IMR-90 (cell line): ENCODE measurements at regions not wholly inside any gene's neighbourhood (a gene's known extent, or its start where the extent isn't known, plus 50 kb on each side); places are given as distances from the start of the nearest gene placed in this dataset.
"Not testable (repeated sequence)": the region's sequence is repeated elsewhere in the genome, so short reads cannot be mapped to it uniquely, and the experiment has no call there.

ENCODE experiments used
- ATAC-seq: fragments of 200-7000 bp; cut with Tn5 transposase; 2 replicates; pipeline ENCODE4 v1.9.1; 2020; ENCODE audit warnings: low read depth, mild to moderate bottlenecking, moderate library complexity
- BruUV-seq: library from RNA; stranded (reverse); fragments of 400-500 nt; replicated peaks from 2 replicates; lab custom pipeline; 2021; lab: Mats Ljungman, UMichigan
- CTCF ChIA-PET: fragments of 300-600 bp; formaldehyde crosslinking; extraction: SDS; loops from one replicate; lab custom pipeline; 2021; ENCODE audit warnings: antibody characterized with exemption; lab: Yijun Ruan, JAX
- POLR2A ChIA-PET: fragments of 300-600 bp; sonication (Branson Sonifier 250); formaldehyde crosslinking; loops from one replicate; lab custom pipeline; 2022; ENCODE audit warnings: antibody characterized with exemption; ENCODE audit not compliant: unreplicated experiment; lab: Charles Lee
- DNase-seq: peaks from one replicate; pipeline ENCODE4 v3.0.0; 2013
- H2AFZ ChIP-seq: replicated peaks from 2 replicates; pipeline ENCODE3; 2013; ENCODE audit warnings: low read length, mild to moderate bottlenecking; ENCODE audit not compliant: poor library complexity
- H2AK5ac ChIP-seq: 2 replicates; pipeline ENCODE4 v1.6.1; 2013; ENCODE audit warnings: low read depth, low read length, inconsistent platforms
- H2AK9ac ChIP-seq: replicated peaks from 2 replicates; pipeline ENCODE3; 2013; ENCODE audit warnings: mild to moderate bottlenecking, low read depth, low read length, moderate library complexity; ENCODE audit not compliant: poor library complexity
- H2BK120ac ChIP-seq: 2 replicates; pipeline ENCODE4 v1.6.1; 2013; ENCODE audit warnings: low read depth, low read length, inconsistent platforms
- H2BK15ac ChIP-seq: 3 replicates; pipeline ENCODE4 v1.6.1; 2013; ENCODE audit warnings: low read depth, low read length, inconsistent platforms
- H2BK20ac ChIP-seq: 2 replicates; pipeline ENCODE4 v1.6.1; 2013; ENCODE audit warnings: low read depth, mild to moderate bottlenecking, inconsistent platforms, low read length, moderate library complexity
- H2BK5ac ChIP-seq: 2 replicates; pipeline ENCODE4 v1.6.1; 2013; ENCODE audit warnings: mild to moderate bottlenecking, low read depth, low read length, inconsistent platforms; ENCODE audit not compliant: poor library complexity, severe bottlenecking
- H3K14ac ChIP-seq: replicated peaks from 2 replicates; pipeline ENCODE4 v1.6.1; 2013; ENCODE audit warnings: low read depth, low read length, inconsistent platforms
- H3K18ac ChIP-seq: 2 replicates; pipeline ENCODE4 v1.6.1; 2013; ENCODE audit warnings: low read depth, low read length, control low read depth
- H3K23ac ChIP-seq: 2 replicates; pipeline ENCODE4 v1.6.1; 2013; ENCODE audit warnings: low read depth, low read length, inconsistent platforms
- H3K27ac ChIP-seq: 2 replicates; pipeline ENCODE4 v1.5.1; 2013; ENCODE audit warnings: mild to moderate bottlenecking, control low read depth, low read length; ENCODE audit not compliant: insufficient read depth
- H3K27me3 ChIP-seq: 2 replicates; pipeline ENCODE4 v1.6.1; 2013; ENCODE audit warnings: low read length; ENCODE audit not compliant: control insufficient read depth, insufficient read depth
- H3K36me3 ChIP-seq: 2 replicates; pipeline ENCODE4 v1.6.1; 2013; ENCODE audit warnings: low read length, mixed read lengths; ENCODE audit not compliant: control insufficient read depth, insufficient read depth
- H3K4ac ChIP-seq: 2 replicates; pipeline ENCODE4 v1.6.1; 2013; ENCODE audit warnings: low read depth, low read length, inconsistent platforms
- H3K4me1 ChIP-seq: 2 replicates; pipeline ENCODE4 v1.6.1; 2013; ENCODE audit warnings: low read length, mixed read lengths; ENCODE audit not compliant: control insufficient read depth, insufficient read depth
- H3K4me2 ChIP-seq: 2 replicates; pipeline ENCODE4 v1.6.1; 2013; ENCODE audit warnings: low read depth, mild to moderate bottlenecking, control low read depth, low read length, moderate library complexity
- H3K4me3 ChIP-seq: 2 replicates; pipeline ENCODE4 v1.5.1; 2013; ENCODE audit warnings: low read depth, mild to moderate bottlenecking, control low read depth, low read length, moderate library complexity; ENCODE audit not compliant: insufficient read depth
- H3K56ac ChIP-seq: 2 replicates; pipeline ENCODE4 v1.6.1; 2013; ENCODE audit warnings: low read length, inconsistent platforms; ENCODE audit not compliant: insufficient read depth; ENCODE audit errors: extremely low read depth
- H3K79me1 ChIP-seq, 2 experiments: 2 replicates each; pipeline ENCODE4 v1.6.1; 2013; ENCODE audit warnings: low read length in 2 of 2, inconsistent platforms in 1 of 2, low read depth in 1 of 2
- H3K9ac ChIP-seq: 2 replicates; pipeline ENCODE4 v1.6.1; 2013; ENCODE audit warnings: low read depth, low read length, control low read depth
- H3K9me1 ChIP-seq: 2 replicates; pipeline ENCODE4 v1.6.1; 2013; ENCODE audit warnings: low read length, inconsistent platforms; ENCODE audit not compliant: insufficient read depth
- H3K9me3 ChIP-seq: 2 replicates; pipeline ENCODE4 v1.6.1; 2013; ENCODE audit warnings: low read length; ENCODE audit not compliant: control insufficient read depth, insufficient read depth
- H4K20me1 ChIP-seq: 2 replicates; pipeline ENCODE4 v1.6.1; 2013; ENCODE audit warnings: low read length, inconsistent platforms; ENCODE audit not compliant: insufficient read depth
- H4K5ac ChIP-seq: 2 replicates; pipeline ENCODE4 v1.6.1; 2013; ENCODE audit warnings: mild to moderate bottlenecking, low read depth, low read length, control low read depth
- H4K8ac ChIP-seq, 2 experiments: 2 replicates each; pipeline ENCODE4 v1.6.1; 2013; ENCODE audit warnings: low read depth in 2 of 2, low read length in 2 of 2, control low read depth in 1 of 2, inconsistent platforms in 1 of 2
- H4K91ac ChIP-seq: 2 replicates; pipeline ENCODE4 v1.6.1; 2013; ENCODE audit warnings: low read depth, low read length, inconsistent platforms; ENCODE audit not compliant: insufficient read depth
- WGBS, 2 experiments: methylation state at CpG; one replicate each; pipeline versions ENCODE4 v1.1.5 to v1.1.7; 2013; ENCODE audit warnings: missing lambda C conversion rate in 2 of 2; ENCODE audit not compliant: insufficient read length in 1 of 2; ENCODE audit errors: extremely low coverage in 2 of 2; 5-methylcytosine and 5-hydroxymethylcytosine counted together
- dilution Hi-C: fragments of 300-500 bp; cut with HindIII; formaldehyde crosslinking; loops from one replicate; pipeline ENCODE4 v1.14.3; 2018; ENCODE audit warnings: low sequenced_read_pairs; ENCODE audit not compliant: unreplicated experiment
- in situ Hi-C: fragments of 300-500 bp; cut with MboI; formaldehyde crosslinking; loops from 3 replicates; pipeline ENCODE4 v1.14.3; 2019; ENCODE audit warnings: low sequenced_read_pairs, inconsistent platforms, mixed read lengths
- intact Hi-C: fragments of 100-400 bp; cut with micrococcal nuclease; formaldehyde crosslinking; loops from 2 replicates; pipeline ENCODE4 v1.10.0; 2022

GRCh38 chr14:19201394-19202052 lies 232.6 kb downstream of the POTEG start:
- H2AFZ ChIP-seq, BruUV-seq, H2BK15ac ChIP-seq, H3K56ac ChIP-seq, H2BK5ac ChIP-seq, DNase-seq, H4K20me1 ChIP-seq, H3K27ac ChIP-seq, H3K4ac ChIP-seq, H3K9ac ChIP-seq, H2AK9ac ChIP-seq, H3K4me3 ChIP-seq, H2BK120ac ChIP-seq, H3K9me1 ChIP-seq, H3K23ac ChIP-seq, H2BK20ac ChIP-seq, H2AK5ac ChIP-seq, POLR2A ChIA-PET, CTCF ChIA-PET, H4K5ac ChIP-seq, dilution Hi-C loops, H3K79me1 ChIP-seq, ATAC-seq, H4K91ac ChIP-seq, intact Hi-C loops, H4K8ac ChIP-seq, H3K4me2 ChIP-seq, H3K14ac ChIP-seq, H3K36me3 ChIP-seq, H3K4me1 ChIP-seq, in situ Hi-C loops, H3K18ac ChIP-seq, H3K27me3 ChIP-seq: not testable (repeated sequence)
- 60% methylated on average over 1 of the region's 8 CpGs; no CpG with 5 or more reads in 1 of the 2 experiments for WGBS, 2 experiments
- peaks cover 18% of the 10 kb centered on the region for H3K9me3 ChIP-seq

GRCh38 chr14:19202053-19202442 lies 232.1 kb downstream of the POTEG start:
- H2AFZ ChIP-seq, H3K27me3 ChIP-seq, H2BK15ac ChIP-seq, H2AK5ac ChIP-seq, H2AK9ac ChIP-seq, H4K20me1 ChIP-seq, POLR2A ChIA-PET, ATAC-seq, H3K4me3 ChIP-seq, H3K4ac ChIP-seq, BruUV-seq, H3K4me1 ChIP-seq, CTCF ChIA-PET, H3K14ac ChIP-seq, H3K27ac ChIP-seq, H3K56ac ChIP-seq, H3K9ac ChIP-seq, H3K18ac ChIP-seq, H2BK120ac ChIP-seq, intact Hi-C loops, dilution Hi-C loops, in situ Hi-C loops, H4K91ac ChIP-seq, H3K23ac ChIP-seq, H4K5ac ChIP-seq, H3K4me2 ChIP-seq, H4K8ac ChIP-seq, DNase-seq, H3K79me1 ChIP-seq, H3K9me1 ChIP-seq, H3K36me3 ChIP-seq, H2BK5ac ChIP-seq, H2BK20ac ChIP-seq: not testable (repeated sequence)
- 20% methylated on average over 1 of the region's 7 CpGs; no CpG with 5 or more reads in 1 of the 2 experiments for WGBS, 2 experiments
- peaks cover 18% of the 10 kb centered on the region for H3K9me3 ChIP-seq
